COLO668 (cell line): ENCODE measurements at regions not wholly inside any gene's neighbourhood (a gene's known extent, or its start where the extent isn't known, plus 50 kb on each side); places are given as distances from the start of the nearest gene placed in this dataset.
"Not testable (repeated sequence)": the region's sequence is repeated elsewhere in the genome, so short reads cannot be mapped to it uniquely, and the experiment has no call there.

ENCODE experiments used
- DNase-seq: peaks from one replicate; lab custom pipeline; 2025; ENCODE audit not compliant: unreplicated experiment; lab: John Stamatoyannopoulos, UW

GRCh38 chr12:91637789-91638624 is 455.4 kb upstream of the DCN start:
- no peak for DNase-seq

GRCh38 chr12:91636721-91637120 is 454.1 kb upstream of the DCN start:
- no peak for DNase-seq

- not testable (repeated sequence) for DNase-seq
Measured at GRCh38 chr12:91634386-91634713, 451.7 kb upstream of the DCN start.

- DNase-seq: no peak
Measured at GRCh38 chr12:91633734-91634357, 451.2 kb upstream of the DCN start.

- no peak for DNase-seq
Measured at GRCh38 chr12:91633206-91633605, 450.6 kb upstream of the DCN start.

- DNase-seq: no peak
Measured at GRCh38 chr12:91632042-91632786, 449.6 kb upstream of the DCN start.

- DNase-seq: no peak
Measured at GRCh38 chr12:91630596-91631293, 448.1 kb upstream of the DCN start.

- DNase-seq: no peak
Measured at GRCh38 chr12:91630083-91630482, 447.5 kb upstream of the DCN start.

- no peak for DNase-seq
Measured at GRCh38 chr12:91629440-91629839, 446.8 kb upstream of the DCN start.

- no peak for DNase-seq
Measured at GRCh38 chr12:91628656-91629055, 446.0 kb upstream of the DCN start.

- DNase-seq: no peak
Measured at GRCh38 chr12:91627225-91627624, 444.6 kb upstream of the DCN start.

- DNase-seq: no peak
Measured at GRCh38 chr12:91622981-91623380, 440.4 kb upstream of the DCN start.

GRCh38 chr12:91622037-91622436 is 439.4 kb upstream of the DCN start:
- no peak for DNase-seq

- no peak for DNase-seq
Measured at GRCh38 chr12:91620992-91621391, 438.4 kb upstream of the DCN start.

GRCh38 chr12:91620422-91620821 is 437.8 kb upstream of the DCN start:
- no peak for DNase-seq

- DNase-seq: no peak
Measured at GRCh38 chr12:91618281-91618680, 435.7 kb upstream of the DCN start.

GRCh38 chr12:91617818-91618217 is 435.2 kb upstream of the DCN start:
- no peak for DNase-seq

- DNase-seq: no peak
Measured at GRCh38 chr12:91616416-91616815, 433.8 kb upstream of the DCN start.

GRCh38 chr12:91613223-91613779 is 430.7 kb upstream of the DCN start:
- DNase-seq: no peak

- no peak for DNase-seq
Measured at GRCh38 chr12:91610561-91610960, 427.9 kb upstream of the DCN start.

- no peak for DNase-seq
Measured at GRCh38 chr12:91609283-91609682, 426.7 kb upstream of the DCN start.
